ENCODE measurements at regions not wholly inside any gene's neighbourhood (a gene's known extent, or its start where the extent isn't known, plus 50 kb on each side); places are given as distances from the start of the nearest gene placed in this dataset.

- Mint-ChIP-seq H3K4me1 (peaks cover 8% of the 10 kb centered on the region), H3K36me3 (ENCODE audit: low read depth) (peaks cover 4% of the 10 kb centered on the region), H3K4me3 (no peak overlapping the region), H3K27ac (no peak overlapping the region), H3K27me3 (ENCODE audit: insufficient read depth) (no peaks in the 10 kb centered on the region), H3K9me3 (peaks cover 19% of the 10 kb centered on the region)
- no peak overlapping the region for H3K9ac ChIP-seq (ENCODE audit: extremely low read depth, low read length, poor library complexity, severe bottlenecking)
- H3K4me1 ChIP-seq (ENCODE audit: control insufficient read depth, insufficient read depth, low read length), result no peaks in the 10 kb centered on the region
- no peaks in the 10 kb centered on the region for H3K36me3 ChIP-seq (ENCODE audit: control insufficient read depth, insufficient read depth, low read length)
- H3K27ac ChIP-seq (ENCODE audit: low read depth, low read length), result no peak overlapping the region
- peaks cover 51% of the 10 kb centered on the region for H3K9me3 ChIP-seq (ENCODE audit: control insufficient read depth, low read length)
- no peak for TF ChIP-seq CTCF (conservative IDR thresholded peaks at IDR 0.05)
- 84% methylated on average over 1 of the region's 1 CpG; no CpG with 5 or more reads in 1 of the 2 experiments for WGBS, 2 experiments (ENCODE audit: insufficient coverage in 1 of 2, insufficient read length in 1 of 2)
- no peak for DNase-seq
- no peak overlapping the region for H3K4me3 ChIP-seq (ENCODE audit: low read length)
- no peaks in the 10 kb centered on the region for H3K27me3 ChIP-seq (ENCODE audit: control insufficient read depth, insufficient read depth, low read length, poor library complexity, severe bottlenecking)
These were observed 114.8 kb upstream of the CDC42EP3 start for GRCh38 chr2:37786191-37786698.

- H3K9ac ChIP-seq (ENCODE audit: extremely low read depth, low read length, poor library complexity, severe bottlenecking), result no peak overlapping the region
- TF ChIP-seq CTCF (conservative IDR thresholded peaks at IDR 0.05), result no peak
- H3K27me3 ChIP-seq (ENCODE audit: control insufficient read depth, insufficient read depth, low read length, poor library complexity, severe bottlenecking), result no peaks in the 10 kb centered on the region
- peaks cover 46% of the 10 kb centered on the region for H3K9me3 ChIP-seq (ENCODE audit: control insufficient read depth, low read length)
- H3K36me3 Mint-ChIP-seq (ENCODE audit: low read depth), result peaks cover 4% of the 10 kb centered on the region
- no peak overlapping the region for H3K27ac ChIP-seq (ENCODE audit: low read depth, low read length)
- 93% methylated on average over 5 of the region's 5 CpGs for WGBS, 2 experiments (ENCODE audit: insufficient coverage in 1 of 2, insufficient read length in 1 of 2)
- H3K4me3 ChIP-seq (ENCODE audit: low read length), result no peak overlapping the region
- H3K9me3 Mint-ChIP-seq, result peaks cover 19% of the 10 kb centered on the region
- H3K4me1 Mint-ChIP-seq, result peaks cover 11% of the 10 kb centered on the region
- no peaks in the 10 kb centered on the region for H3K4me1 ChIP-seq (ENCODE audit: control insufficient read depth, insufficient read depth, low read length)
- no peak overlapping the region for H3K4me3 Mint-ChIP-seq
- H3K27ac Mint-ChIP-seq, result no peak overlapping the region
- H3K36me3 ChIP-seq (ENCODE audit: control insufficient read depth, insufficient read depth, low read length), result no peaks in the 10 kb centered on the region
- DNase-seq, result no peak
- H3K27me3 Mint-ChIP-seq (ENCODE audit: insufficient read depth), result no peaks in the 10 kb centered on the region
These were observed 115.4 kb upstream of the CDC42EP3 start for GRCh38 chr2:37786854-37787253.

- H3K27ac ChIP-seq (ENCODE audit: low read depth, low read length), result no peak overlapping the region
- Mint-ChIP-seq H3K27ac (no peak overlapping the region), H3K27me3 (ENCODE audit: insufficient read depth) (no peaks in the 10 kb centered on the region), H3K4me3 (no peak overlapping the region), H3K9me3 (peaks cover 19% of the 10 kb centered on the region), H3K4me1 (peaks cover 25% of the 10 kb centered on the region), H3K36me3 (ENCODE audit: low read depth) (peaks cover 4% of the 10 kb centered on the region)
- no peak for DNase-seq
- H3K4me1 ChIP-seq (ENCODE audit: control insufficient read depth, insufficient read depth, low read length), result peaks cover 1% of the 10 kb centered on the region
- peaks cover 49% of the 10 kb centered on the region for H3K9me3 ChIP-seq (ENCODE audit: control insufficient read depth, low read length)
- no peak overlapping the region for H3K9ac ChIP-seq (ENCODE audit: extremely low read depth, low read length, poor library complexity, severe bottlenecking)
- no peaks in the 10 kb centered on the region for H3K27me3 ChIP-seq (ENCODE audit: control insufficient read depth, insufficient read depth, low read length, poor library complexity, severe bottlenecking)
- TF ChIP-seq CTCF (conservative IDR thresholded peaks at IDR 0.05), result no peak
- H3K4me3 ChIP-seq (ENCODE audit: low read length), result peak overlapping the region; percentile 37
- H3K36me3 ChIP-seq (ENCODE audit: control insufficient read depth, insufficient read depth, low read length), result no peaks in the 10 kb centered on the region
These were observed 117.3 kb upstream of the CDC42EP3 start for GRCh38 chr2:37788602-37789209.

Data from endodermal cell (in vitro differentiated cells).